Right lobe of liver (tissue), 4 donors: ENCODE measurements at regions not wholly inside any gene's neighbourhood (a gene's known extent, or its start where the extent isn't known, plus 50 kb on each side); places are given as distances from the start of the nearest gene placed in this dataset.

Source experiments
- POLR2A ChIP-seq: fragments of 450-650 bp; IDR thresholded peaks from one replicate; pipeline ENCODE4 v1.6.1; 2017; ENCODE audit warnings: antibody characterized with exemption, mild to moderate bottlenecking
- TF ChIP-seq, protein P1 (sequence below), 4 donors: fragments of 200-600 bp in 3 of 4; fragments of 450-650 bp in 1 of 4; IDR thresholded peaks; one replicate each; pipeline versions ENCODE4 v1.5.1 to v1.8.0; 2016 to 2022; ENCODE audit warnings: antibody characterized with exemption in 4 of 4, mild to moderate bottlenecking in 2 of 4
- donor health status: DM: no; HTN: no; CAD: no.
- donor health status: DM: no; HTN: no; CAD: no.
- donor health status: DM: no; HTN: yes; CAD: no.

DNA sequence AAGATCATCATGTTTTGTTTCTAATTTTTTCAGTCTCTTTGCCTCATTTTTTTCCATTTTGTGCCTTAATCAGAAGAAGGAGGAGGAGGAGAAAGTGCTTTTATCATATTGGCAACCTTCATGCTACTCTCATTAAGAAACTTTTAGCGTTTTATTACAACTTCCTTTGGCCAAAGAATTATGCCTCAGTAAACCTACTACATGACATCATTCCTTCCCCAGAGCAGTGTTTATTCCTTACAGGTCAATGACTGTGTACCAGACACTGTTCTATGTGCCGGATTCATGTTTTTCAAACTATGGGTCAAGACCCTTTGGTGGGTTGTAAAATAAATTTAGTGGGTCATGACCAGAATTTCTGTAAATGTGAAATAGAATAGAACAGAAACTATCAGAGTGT, 110.4 kb downstream of the SLC30A10 start:
- TF ChIP-seq, protein P1, sequence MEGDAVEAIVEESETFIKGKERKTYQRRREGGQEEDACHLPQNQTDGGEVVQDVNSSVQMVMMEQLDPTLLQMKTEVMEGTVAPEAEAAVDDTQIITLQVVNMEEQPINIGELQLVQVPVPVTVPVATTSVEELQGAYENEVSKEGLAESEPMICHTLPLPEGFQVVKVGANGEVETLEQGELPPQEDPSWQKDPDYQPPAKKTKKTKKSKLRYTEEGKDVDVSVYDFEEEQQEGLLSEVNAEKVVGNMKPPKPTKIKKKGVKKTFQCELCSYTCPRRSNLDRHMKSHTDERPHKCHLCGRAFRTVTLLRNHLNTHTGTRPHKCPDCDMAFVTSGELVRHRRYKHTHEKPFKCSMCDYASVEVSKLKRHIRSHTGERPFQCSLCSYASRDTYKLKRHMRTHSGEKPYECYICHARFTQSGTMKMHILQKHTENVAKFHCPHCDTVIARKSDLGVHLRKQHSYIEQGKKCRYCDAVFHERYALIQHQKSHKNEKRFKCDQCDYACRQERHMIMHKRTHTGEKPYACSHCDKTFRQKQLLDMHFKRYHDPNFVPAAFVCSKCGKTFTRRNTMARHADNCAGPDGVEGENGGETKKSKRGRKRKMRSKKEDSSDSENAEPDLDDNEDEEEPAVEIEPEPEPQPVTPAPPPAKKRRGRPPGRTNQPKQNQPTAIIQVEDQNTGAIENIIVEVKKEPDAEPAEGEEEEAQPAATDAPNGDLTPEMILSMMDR (IDR thresholded peaks at IDR 0.05), result no peak
- no peak for TF ChIP-seq POLR2A
